Esophagus muscularis mucosa (tissue), 4 donors: ENCODE measurements at regions not wholly inside any gene's neighbourhood (a gene's known extent, or its start where the extent isn't known, plus 50 kb on each side); places are given as distances from the start of the nearest gene placed in this dataset.

ENCODE experiments used
- DNase-seq: peaks from one replicate; pipeline ENCODE4 v3.0.0-alpha.2; 2017; ENCODE audit errors: extremely low spot score
- H3K27ac ChIP-seq, 4 donors: fragments of 200-600 bp; sonication (generic); replicated peaks in 1 of 4; 1 replicate in 3 of 4; 2 replicates in 1 of 4; pipeline ENCODE4 v1.5.1; 2016 to 2019; ENCODE audit warnings: mild to moderate bottlenecking in 1 of 4
- H3K27me3 ChIP-seq, 4 donors: fragments of 200-600 bp; sonication (generic); one replicate each; pipeline versions ENCODE4 v1.5.1 to v1.6.0; 2016 to 2019
- H3K36me3 ChIP-seq, 4 donors: fragments of 200-600 bp; sonication (generic); one replicate each; pipeline ENCODE4 v1.5.1; 2016 to 2019
- H3K4me1 ChIP-seq, 4 donors: fragments of 200-600 bp; sonication (generic); one replicate each; pipeline ENCODE4 v1.5.1; 2016 to 2019
- H3K4me3 ChIP-seq, 4 donors: fragments of 200-600 bp; sonication (generic); 1 replicate in 2 of 4; 2 replicates in 2 of 4; pipeline ENCODE4 v1.5.1; 2016 to 2019; ENCODE audit warnings: mild to moderate bottlenecking in 4 of 4, moderate library complexity in 1 of 4
- H3K9me3 ChIP-seq, 4 donors: fragments of 200-600 bp; sonication (generic); 1 replicate in 3 of 4; 2 replicates in 1 of 4; pipeline ENCODE4 v1.5.1; 2016 to 2019
- EP300 ChIP-seq: sonication (generic); formaldehyde crosslinking; IDR thresholded peaks from one replicate; pipeline ENCODE4 v1.6.1; 2017; ENCODE audit warnings: antibody characterized with exemption
- POLR2A ChIP-seq: fragments of 450-650 bp; IDR thresholded peaks from one replicate; pipeline ENCODE4 v1.6.1; 2017; ENCODE audit warnings: antibody characterized with exemption, moderate library complexity, mild to moderate bottlenecking, low read depth
- POLR2AphosphoS5 ChIP-seq, 2 donors: sonication (generic); formaldehyde crosslinking; IDR thresholded peaks; one replicate each; pipeline ENCODE4 v1.6.1; 2017; ENCODE audit warnings: antibody characterized with exemption in 2 of 2
- WGBS: methylation state at CpG from one replicate; pipeline ENCODE4 v1.1.5; 2018; 5-methylcytosine and 5-hydroxymethylcytosine counted together
- intact Hi-C: fragments of 100-400 bp; cut with DNase I; formaldehyde crosslinking; loops from one replicate; pipeline ENCODE4 v1.15.1; 2023
- TF ChIP-seq, protein P1 (sequence below), 3 experiments: fragments of 200-600 bp in 2 of 3; fragments of 450-650 bp in 1 of 3; sonication (generic) in 2 of 3; IDR thresholded peaks; one replicate each; pipeline ENCODE4 v1.5.1; 2017 to 2019; ENCODE audit warnings: antibody characterized with exemption in 3 of 3, mild to moderate bottlenecking in 2 of 3, moderate library complexity in 1 of 3

GRCh38 chr20:39778847-39779604 lies 816.9 kb downstream of the DHX35 start:
- peaks cover 0 to 14% (median 11%) of the 10 kb centered on the region in 4 donors for H3K4me1 ChIP-seq
- WGBS = 65% methylated on average over 5 of the region's 5 CpGs
- H3K27ac ChIP-seq = no peak overlapping the region
- H3K4me3 ChIP-seq = no peak overlapping the region
- no peaks in the 10 kb centered on the region for H3K27me3 ChIP-seq
- intact Hi-C loops = no loop called here
- TF ChIP-seq POLR2A (no peak), EP300 (no peak), POLR2AphosphoS5 (IDR thresholded peaks at IDR 0.05) (no peak)
- TF ChIP-seq, protein P1, sequence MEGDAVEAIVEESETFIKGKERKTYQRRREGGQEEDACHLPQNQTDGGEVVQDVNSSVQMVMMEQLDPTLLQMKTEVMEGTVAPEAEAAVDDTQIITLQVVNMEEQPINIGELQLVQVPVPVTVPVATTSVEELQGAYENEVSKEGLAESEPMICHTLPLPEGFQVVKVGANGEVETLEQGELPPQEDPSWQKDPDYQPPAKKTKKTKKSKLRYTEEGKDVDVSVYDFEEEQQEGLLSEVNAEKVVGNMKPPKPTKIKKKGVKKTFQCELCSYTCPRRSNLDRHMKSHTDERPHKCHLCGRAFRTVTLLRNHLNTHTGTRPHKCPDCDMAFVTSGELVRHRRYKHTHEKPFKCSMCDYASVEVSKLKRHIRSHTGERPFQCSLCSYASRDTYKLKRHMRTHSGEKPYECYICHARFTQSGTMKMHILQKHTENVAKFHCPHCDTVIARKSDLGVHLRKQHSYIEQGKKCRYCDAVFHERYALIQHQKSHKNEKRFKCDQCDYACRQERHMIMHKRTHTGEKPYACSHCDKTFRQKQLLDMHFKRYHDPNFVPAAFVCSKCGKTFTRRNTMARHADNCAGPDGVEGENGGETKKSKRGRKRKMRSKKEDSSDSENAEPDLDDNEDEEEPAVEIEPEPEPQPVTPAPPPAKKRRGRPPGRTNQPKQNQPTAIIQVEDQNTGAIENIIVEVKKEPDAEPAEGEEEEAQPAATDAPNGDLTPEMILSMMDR (IDR thresholded peaks at IDR 0.05) = no peak
- no peaks in the 10 kb centered on the region for H3K36me3 ChIP-seq
- no peak for DNase-seq
- H3K9me3 ChIP-seq = peaks cover 0 to 5% (median 2%) of the 10 kb centered on the region in 4 donors

DNA sequence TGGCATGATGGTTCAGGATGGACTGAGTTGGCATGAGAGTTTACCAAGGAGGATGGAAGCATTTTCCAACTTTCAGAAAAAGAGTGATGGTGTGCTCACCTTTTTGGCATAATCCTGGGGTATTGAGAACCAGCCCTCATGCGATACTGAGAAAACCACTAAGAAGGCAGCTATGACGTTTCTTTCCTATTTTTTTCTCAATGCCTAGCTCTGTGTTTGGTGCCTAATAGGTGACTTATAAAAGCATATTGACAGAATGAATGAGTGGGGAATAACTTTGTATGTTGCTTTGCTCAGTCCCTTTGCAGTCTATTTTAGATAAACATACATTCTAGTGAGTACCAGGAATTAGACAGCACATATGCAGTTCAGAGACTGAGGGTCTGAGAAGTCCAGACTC lies 816.3 kb downstream of the DHX35 start:
- intact Hi-C loops = no loop called here
- Histone ChIP-seq H3K9me3 (peaks cover 0 to 4% (median under 1%) of the 10 kb centered on the region in 4 donors), H3K4me1 (peaks cover 0 to 14% (median 11%) of the 10 kb centered on the region in 4 donors), H3K4me3 (no peak overlapping the region), H3K36me3 (no peaks in the 10 kb centered on the region), H3K27ac (no peak overlapping the region), H3K27me3 (no peaks in the 10 kb centered on the region)
- 93% methylated on average over 2 of the region's 2 CpGs for WGBS
- no peak for DNase-seq
- TF ChIP-seq EP300 = no peak
- no peak for TF ChIP-seq POLR2A
- TF ChIP-seq, protein P1 (IDR thresholded peaks at IDR 0.05) = no peak
- TF ChIP-seq POLR2AphosphoS5 (IDR thresholded peaks at IDR 0.05) = no peak

DNA sequence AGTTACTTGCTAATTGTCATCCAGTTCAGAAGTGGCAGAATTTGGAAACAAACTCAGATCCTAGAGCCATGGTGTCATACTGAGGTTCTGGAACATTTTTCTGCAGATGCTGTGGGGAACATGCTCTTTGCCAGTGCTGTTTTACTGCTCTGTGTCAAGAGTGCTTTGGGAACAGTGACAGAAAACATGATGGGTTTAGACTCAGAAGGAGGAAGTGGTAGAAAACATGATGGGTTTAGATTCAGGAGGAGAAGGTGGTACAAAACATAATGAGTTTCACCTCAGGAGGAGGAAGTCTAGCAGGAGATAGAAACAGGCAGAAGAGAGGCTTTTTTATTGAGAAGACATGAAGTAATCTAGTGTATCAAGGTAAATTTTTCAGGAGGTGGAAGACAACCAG lies 815.5 kb downstream of the DHX35 start:
- DNase-seq = no peak
- no peak overlapping the region for H3K4me3 ChIP-seq
- intact Hi-C loops = no loop called here
- H3K36me3 ChIP-seq = no peaks in the 10 kb centered on the region
- no peak overlapping the region for H3K27ac ChIP-seq
- H3K9me3 ChIP-seq = peaks cover 0 to 4% (median 0%) of the 10 kb centered on the region in 4 donors
- no peaks in the 10 kb centered on the region for H3K27me3 ChIP-seq
- peaks cover 0 to 14% (median 11%) of the 10 kb centered on the region in 4 donors for H3K4me1 ChIP-seq
- TF ChIP-seq, protein P1 (IDR thresholded peaks at IDR 0.05) = no peak
- TF ChIP-seq POLR2AphosphoS5 (IDR thresholded peaks at IDR 0.05) (no peak), EP300 (no peak), POLR2A (no peak)

DNA sequence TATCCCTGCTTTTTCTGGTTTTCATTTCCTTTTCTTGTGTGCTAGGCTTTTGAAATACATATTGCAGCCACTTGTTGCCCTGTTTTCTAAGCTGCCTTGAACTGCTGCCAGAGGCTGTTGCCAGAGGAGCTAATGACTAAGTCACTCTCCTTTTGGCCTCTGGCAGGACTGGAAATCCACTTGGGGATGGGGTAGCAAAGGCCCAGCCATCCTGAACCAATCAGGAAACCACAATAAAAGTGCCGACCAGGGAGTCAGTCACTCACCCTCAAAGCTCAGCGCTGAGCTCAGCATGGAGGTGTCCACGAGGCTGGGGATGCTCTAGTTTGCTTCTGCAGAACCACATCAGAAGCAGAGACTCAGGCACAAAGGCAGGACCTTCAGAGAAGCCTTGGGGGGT lies 813.0 kb downstream of the DHX35 start:
- WGBS = 54% methylated on average over 3 of the region's 3 CpGs
- Histone ChIP-seq H3K36me3 (no peaks in the 10 kb centered on the region), H3K4me3 (no peak overlapping the region), H3K9me3 (peaks cover 0 to 4% (median under 1%) of the 10 kb centered on the region in 4 donors), H3K4me1 (peaks cover 0 to 14% (median 11%) of the 10 kb centered on the region in 4 donors), H3K27me3 (no peaks in the 10 kb centered on the region), H3K27ac (no peak overlapping the region)
- DNase-seq = no peak
- TF ChIP-seq POLR2A = no peak
- TF ChIP-seq, protein P1 (IDR thresholded peaks at IDR 0.05) = no peak
- no peak for TF ChIP-seq EP300
- TF ChIP-seq POLR2AphosphoS5 (IDR thresholded peaks at IDR 0.05) = no peak
- intact Hi-C loops = no loop called here
